HG02884 (cell line): ENCODE measurements at regions not wholly inside any gene's neighbourhood (a gene's known extent, or its start where the extent isn't known, plus 50 kb on each side); places are given as distances from the start of the nearest gene placed in this dataset.

Experiments
- ATAC-seq: cut with Tn5 transposase; IDR thresholded peaks from one replicate; pipeline ENCODE4 v1.9.1; 2021; ENCODE audit warnings: mild to moderate bottlenecking, moderate library complexity; ENCODE audit not compliant: unreplicated experiment

DNA sequence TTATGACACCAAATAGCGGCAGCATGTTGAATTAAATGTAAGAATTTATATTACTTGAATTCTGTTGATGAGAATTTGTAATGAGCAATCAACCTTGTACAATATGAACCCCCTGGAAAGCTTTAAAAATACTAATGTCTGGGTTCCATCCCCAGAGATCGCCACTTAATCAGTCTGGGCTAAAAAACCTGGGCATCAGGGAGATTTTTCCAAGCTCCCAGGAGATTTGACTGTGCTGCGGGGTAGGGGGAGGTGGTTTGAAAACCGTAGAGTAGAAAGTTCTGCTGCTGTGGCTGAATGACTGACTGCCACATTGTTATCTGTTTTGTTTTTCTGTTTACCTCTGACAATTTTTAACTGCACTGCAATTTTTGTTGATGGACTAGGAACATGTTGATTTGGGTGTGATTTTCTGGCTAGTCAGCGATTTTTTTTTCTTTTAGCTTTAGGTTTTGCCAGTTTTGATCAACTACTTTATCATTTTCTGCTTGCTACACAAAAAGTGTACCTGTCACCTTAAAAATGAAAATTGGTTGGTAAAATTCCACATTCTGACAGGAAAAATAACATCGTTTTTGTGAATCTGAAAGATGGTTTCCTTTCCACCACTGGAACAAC is 79.3 kb downstream of the PCTP start:
- ATAC-seq = no peak

DNA sequence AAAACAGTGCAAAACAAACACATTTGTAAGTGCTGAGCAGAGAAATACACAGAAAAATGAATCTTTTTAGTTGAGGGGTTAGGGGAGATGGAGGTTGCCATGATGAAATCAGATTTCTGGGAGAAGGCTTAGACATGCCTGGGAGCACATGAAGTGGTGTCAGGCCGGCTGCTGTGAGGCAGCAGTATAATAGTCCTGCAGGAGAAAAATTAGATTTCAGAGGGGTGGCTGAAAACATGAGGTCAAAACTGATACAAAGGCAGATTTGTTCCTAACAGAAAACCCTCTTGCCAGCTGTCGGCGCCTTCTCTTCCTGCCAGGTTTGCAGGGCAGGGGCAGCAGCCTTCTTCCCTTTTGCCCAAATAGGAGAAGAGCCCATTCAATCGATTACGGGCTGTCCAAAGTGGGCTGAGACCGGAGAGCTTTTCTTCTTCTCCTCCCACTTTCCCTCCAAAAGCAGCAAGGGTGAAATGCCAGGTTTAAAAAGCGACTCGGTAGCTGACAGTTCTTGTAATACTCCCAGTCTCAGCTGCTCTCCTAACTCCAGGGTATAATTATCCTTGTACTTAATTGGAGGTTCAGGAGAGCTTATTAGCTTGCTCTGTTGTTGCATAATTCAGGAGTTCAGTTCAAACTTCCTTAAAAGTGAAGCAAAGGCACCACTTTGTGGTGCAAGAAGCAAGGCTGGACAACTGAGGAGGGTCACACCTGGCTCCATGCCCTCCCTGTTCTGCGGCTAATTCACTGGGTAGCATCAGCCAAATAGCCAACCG is 80.0 kb downstream of the PCTP start:
- ATAC-seq = no peak

DNA sequence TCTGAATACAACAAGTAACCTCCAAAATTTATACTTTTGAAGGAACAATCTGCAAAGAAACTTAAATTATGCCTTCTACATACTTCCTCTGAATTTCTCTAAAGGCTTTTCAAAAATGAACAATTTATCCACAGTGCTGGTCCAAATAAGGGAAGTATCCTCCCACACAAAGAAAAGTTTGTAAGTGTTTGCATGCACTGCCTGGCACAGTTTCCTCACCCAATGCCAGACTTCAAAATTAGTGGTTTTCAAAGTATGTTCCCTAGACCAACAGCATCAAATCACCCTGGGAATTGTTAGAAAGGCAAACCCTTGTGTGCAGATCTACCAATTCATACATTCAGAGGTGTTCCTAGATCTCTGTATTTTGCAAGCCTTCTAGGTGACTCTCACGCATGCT is 82.5 kb downstream of the PCTP start:
- no peak for ATAC-seq

DNA sequence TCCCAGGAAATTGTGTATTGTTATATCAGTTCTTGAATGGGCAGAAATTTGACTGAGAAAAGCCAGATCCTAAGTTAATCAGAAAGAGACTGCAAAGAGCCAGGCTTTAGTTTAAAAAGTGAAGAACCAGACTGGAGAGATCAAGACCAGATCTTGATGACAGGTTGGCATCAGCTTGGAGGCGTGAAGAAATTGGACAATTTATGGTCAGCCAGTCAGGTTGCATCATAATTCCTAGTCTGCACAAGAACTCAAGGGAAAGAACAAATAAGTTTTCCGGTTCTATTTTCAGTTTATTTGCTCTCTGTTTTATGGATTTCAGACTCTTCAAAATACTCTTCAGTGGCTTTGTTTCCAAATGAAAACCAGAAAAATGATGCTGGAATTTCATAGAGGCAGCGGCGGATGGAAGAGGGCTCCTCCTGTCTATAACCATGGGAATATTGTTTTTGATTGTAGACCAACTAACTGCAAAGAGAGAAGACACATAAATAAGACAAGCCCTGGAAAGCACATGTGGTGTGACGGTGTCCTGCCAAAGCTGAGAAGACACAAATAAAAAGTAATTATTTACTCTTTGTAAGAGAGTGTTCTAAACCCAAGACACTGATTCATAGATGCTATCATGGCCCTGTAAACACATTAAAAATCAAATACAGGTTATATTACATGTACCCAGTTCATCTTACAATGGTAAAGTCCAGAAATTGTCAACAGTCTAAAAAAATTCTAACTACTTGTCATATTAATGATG is 91.7 kb downstream of the PCTP start:
- ATAC-seq = no peak

DNA sequence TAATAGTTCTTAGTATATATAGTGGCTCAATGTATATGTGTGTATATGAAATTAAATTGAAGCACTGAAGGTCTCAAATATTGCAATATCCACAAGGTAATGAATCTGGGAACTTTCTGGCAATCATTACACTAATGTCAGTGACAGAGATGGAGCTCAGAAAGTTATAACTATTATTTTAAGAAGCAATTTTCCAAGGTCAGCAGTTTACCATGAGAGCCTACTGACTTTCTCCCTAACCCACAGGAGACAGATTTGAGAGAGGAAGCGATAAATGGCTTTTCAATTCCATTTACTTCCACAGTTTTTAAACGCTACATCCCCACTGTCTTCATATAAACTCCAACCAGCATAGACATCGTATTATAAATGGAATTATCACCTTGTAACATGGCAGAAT is 92.9 kb downstream of the PCTP start:
- ATAC-seq = no peak

GRCh38 chr17:55845385-55845784 is 94.5 kb downstream of the PCTP start:
- ATAC-seq = no peak

DNA sequence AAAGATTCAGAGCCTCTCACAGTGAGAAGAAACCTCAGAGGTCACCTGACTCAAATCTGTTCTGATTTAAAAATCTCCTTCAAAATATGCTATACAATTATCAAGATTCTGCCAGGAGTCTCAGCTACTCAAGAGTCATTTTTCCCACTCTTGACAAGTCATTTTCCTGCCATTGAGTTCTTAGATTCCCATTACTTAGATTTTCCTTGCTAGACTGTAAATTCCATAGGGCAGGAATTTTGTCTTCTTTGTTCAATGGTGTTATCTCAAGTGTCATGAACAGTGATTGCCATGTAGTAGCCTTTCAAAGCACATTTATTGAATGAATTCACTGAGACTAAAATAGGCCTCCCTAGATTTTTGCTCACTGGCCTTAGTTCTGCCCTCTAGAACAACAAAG is 95.9 kb downstream of the PCTP start:
- no peak for ATAC-seq

GRCh38 chr17:55852734-55853133 is 101.9 kb downstream of the PCTP start:
- no peak for ATAC-seq

DNA sequence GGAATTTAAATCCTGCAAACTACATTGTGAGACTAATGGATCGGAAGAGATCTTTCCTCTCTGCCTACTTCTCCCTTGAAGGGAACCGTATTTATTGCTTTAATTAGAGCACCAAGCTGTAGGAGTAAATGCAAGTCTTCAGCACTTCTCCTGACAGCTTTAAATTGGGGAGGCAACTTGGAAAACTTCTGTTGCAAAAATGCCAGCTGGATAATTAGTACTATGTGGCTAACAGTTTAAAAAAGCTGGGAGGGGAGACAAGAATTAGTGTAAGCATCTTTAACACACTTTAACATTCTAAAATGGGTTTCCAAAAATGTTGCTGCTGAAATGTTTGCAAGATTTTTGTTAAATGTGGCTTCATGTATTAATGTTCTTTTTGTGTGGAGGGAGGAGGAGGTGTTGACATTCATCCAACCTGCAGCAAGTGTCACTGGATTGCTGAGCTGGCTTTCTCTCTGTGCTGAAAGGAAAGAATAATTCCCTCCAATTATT is 108.5 kb downstream of the PCTP start:
- ATAC-seq = no peak

DNA sequence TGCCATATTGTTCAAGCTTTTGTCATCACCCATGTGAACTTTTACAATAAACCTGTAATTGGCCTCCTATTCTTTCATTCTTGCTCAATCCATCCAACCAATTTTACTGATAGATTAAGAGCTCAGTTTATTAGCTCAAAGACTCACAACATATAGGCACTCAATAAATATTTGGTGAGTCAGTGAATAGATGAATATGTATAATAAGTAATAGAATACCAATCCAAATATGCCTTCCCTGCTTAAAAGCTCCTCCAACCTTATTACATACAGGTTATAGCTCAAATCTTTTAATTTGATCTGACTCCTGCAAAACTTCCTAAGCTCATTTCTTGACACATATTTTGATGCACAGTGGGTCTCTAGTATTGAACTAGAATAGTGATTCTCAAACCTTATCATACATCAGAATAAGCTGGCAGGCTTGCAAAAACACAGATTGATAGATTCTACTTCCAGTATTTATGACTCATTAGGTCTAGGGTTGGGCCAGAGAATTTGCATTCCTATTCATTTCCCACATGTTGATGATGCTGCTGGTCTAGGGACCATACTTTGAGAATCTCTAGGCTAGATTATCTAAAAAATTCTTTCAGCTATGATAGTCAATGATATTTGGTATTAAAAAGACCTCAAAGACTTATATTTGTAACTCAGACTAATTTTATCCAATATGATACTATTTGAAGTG is 114.4 kb downstream of the PCTP start:
- no peak for ATAC-seq

DNA sequence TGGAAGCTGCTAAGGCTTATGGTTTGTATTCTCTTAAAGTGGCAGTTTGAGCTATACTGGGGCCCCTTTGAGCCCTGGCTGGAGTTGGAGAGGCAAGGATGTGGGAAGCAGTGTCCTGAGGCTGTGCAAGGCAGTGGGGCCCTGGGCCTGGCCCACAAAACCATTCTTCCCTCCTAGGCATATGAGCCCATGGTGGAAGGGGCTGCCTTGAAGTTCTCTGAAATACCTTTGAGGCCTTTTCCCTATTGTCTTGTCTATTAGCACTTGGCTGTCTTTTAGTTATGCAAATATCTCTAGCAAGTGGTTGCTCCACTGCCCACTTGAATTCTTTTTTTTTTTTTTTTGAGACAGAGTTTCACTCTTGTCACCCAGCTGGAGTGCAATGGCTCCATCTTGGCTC is 119.2 kb downstream of the PCTP start:
- no peak for ATAC-seq

DNA sequence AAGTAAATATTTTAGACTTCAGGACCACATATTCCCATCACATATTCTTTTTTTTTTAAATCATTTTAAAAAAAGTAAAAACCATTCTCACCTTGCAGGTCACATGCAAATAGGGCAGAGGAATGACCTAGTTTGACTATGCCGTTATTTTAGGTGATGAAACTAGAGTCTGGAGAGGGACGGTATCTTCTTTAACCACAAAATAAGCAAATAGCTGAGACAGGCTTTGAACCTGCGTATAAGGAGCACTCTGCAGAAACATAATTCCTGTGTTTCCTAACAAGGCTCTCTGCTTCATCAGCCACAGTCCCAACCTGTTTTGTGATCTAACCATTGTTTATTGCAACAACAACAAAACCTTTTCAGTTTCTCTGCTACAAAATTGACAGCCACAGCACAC is 121.5 kb downstream of the PCTP start:
- no peak for ATAC-seq

GRCh38 chr17:55873017-55873758 is 122.3 kb downstream of the PCTP start:
- ATAC-seq = no peak

DNA sequence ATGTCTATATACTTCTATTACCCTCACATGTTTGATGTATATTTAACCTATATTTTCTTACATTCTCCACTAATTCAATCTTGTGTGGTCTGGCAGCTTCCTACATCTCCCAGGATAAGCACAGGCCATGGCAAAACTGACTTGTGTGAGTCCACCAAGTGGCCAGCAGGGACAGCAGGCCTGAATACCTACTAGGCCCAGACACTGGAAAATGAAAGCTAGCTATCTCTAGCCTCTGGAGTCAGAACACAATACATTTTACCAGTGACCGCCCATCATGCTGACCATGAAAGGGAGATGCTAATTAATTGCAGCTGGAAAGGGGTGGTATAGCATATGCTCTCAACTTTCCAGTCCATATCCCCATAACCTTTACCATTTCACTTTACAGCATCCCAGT is 132.3 kb downstream of the PCTP start:
- ATAC-seq = no peak

DNA sequence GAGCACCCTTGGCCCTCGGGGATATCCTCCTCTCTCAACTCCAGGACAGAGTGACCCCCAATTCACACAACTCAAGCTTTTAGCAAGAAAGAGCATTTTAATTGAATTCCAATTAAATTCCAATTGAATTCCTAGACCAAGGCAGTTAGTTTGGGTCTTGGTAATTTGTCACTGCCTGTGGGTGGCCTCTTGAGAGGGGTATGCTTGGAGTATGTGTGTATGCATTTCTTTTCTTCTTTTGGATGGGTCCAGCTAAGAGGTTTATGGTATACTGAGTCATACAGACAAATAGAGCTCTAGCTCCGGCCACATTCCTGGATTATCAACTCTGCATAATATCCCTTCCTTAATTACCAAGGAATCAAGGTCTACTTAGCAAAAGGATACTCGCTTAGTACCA is 136.7 kb downstream of the PCTP start:
- ATAC-seq = no peak

DNA sequence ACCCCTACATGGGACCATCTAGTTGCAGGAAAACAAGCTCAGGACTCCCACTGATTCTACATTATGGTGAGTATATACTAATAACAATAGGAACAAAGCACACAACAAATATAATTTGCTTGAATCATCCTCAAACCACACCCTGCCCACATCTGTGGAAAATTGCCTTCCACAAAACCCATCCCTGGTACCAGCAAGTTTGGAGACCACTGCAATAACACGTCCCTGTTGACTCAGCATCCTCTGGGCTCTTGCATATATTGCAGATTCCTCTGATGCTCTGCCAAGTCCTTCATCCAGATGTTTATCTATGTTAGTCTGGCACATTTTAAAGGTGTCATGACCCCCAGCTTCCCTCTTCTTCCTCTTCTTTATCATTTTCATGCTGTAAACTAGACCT is 138.4 kb downstream of the PCTP start:
- ATAC-seq = no peak

DNA sequence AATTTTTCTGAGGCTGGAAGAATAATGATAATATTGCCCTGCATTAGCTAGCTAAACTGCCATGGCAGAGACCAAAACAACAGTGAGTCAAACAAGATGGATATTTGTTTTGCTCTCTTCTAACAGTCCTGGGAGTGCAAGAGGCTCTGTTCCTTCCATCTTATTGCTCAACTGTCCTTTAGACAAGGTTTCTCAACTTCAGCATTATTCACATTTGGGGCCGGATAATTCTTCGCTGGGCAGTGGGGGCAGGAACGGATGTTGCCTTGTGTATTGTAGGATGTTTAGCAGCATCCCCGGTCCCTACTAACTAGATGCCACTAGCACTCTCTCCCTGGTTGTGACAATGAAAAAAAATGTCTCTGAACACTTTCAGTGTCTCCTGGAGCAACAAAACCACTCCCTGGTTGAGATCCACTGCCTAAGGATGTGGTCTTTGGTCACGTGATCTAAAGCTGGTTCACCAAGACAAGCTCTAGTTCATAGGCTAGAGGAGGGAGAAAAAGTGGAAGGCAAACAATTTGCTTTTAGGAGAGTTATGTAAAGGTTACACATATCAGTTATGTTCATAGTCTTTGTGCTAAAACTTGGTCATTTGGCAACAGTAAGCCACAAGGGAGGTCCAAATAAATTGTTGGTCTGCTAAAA is 144.4 kb downstream of the PCTP start:
- ATAC-seq = no peak

DNA sequence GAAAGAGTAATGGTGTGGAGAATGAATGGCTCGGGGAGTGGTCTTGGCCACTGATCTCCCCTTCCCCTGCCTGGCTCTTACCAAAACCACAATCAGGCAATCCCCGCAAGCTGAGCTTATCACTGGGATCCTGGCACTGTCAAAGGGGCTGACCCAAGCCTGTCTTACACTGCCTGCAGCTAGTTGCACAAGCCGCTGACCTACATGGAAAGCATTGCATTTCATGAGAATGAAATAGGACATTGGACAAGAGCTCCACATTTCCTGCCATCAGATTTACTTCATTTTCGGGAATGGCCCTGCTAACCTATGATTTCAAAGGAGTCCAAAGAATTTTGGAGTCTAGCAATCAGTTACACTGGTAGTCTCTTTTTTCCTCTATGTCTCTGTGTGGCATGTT is 146.4 kb downstream of the PCTP start:
- ATAC-seq = no peak

DNA sequence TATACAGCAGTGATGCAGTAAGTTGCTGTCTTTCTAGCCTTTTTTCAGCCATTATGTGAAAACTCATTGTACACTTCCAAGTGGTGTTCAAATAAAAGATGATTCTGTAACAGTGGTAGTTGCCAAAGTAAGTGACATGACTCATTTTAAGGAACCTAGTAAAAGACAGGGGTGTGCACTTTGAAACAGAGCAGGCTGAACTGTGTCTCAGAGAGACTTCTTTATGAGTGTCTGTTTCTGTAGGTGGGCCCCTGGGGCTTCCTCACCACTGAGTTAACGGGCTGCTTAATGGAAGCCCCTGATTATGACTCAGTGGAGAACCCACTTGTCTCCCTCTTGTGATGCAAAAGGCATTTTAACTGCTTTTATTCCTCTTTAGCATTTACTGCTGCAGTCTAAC is 147.3 kb downstream of the PCTP start:
- ATAC-seq = no peak

DNA sequence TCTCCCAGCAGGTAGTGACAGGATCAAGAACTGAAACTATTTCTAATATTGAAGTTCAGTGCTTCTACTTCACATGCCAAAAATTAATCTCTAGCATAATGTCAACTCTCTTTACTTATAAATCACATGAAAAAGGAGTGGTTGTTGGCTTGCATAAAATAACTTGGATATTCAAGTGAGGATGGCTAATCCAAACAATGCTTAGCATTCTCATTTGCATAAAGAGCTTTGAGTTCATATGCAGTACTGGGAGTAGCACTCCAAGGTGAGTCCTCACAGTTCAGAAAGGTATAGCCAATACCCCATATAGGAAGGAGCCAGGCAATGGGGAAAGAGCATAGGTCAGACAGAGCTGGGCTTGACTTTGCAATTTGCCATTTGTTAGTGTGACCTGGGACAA is 149.3 kb downstream of the PCTP start:
- ATAC-seq = no peak
